ENCODE measurements at regions not wholly inside any gene's neighbourhood (a gene's known extent, or its start where the extent isn't known, plus 50 kb on each side); places are given as distances from the start of the nearest gene placed in this dataset.

- no peak for ATAC-seq
Measured at GRCh38 chr2:181771356-181771755, 91.0 kb upstream of the NEUROD1 start.

- peak; percentile 60 for ATAC-seq
Measured at GRCh38 chr2:181772334-181772733, 92.0 kb upstream of the NEUROD1 start.

GRCh38 chr2:181772777-181773176 lies 92.5 kb upstream of the NEUROD1 start:
- ATAC-seq = no peak

GRCh38 chr2:181774685-181775084 lies 94.4 kb upstream of the NEUROD1 start:
- no peak for ATAC-seq

- ATAC-seq = no peak
Measured at GRCh38 chr2:181776336-181776735, 96.0 kb upstream of the NEUROD1 start.

GRCh38 chr2:181777734-181778133 lies 97.4 kb upstream of the NEUROD1 start:
- no peak for ATAC-seq

GRCh38 chr2:181778621-181779201 lies 98.4 kb upstream of the NEUROD1 start:
- ATAC-seq = no peak

- peak; percentile 44 for ATAC-seq
Measured at GRCh38 chr2:181779288-181780021, 99.1 kb upstream of the NEUROD1 start.

- ATAC-seq = no peak
Measured at GRCh38 chr2:181780047-181780651, 99.8 kb upstream of the NEUROD1 start.

GRCh38 chr2:181780657-181781056 lies 100.3 kb upstream of the NEUROD1 start:
- no peak for ATAC-seq

- ATAC-seq = no peak
Measured at GRCh38 chr2:181781078-181781786, 100.9 kb upstream of the NEUROD1 start.

GRCh38 chr2:181782660-181783059 lies 102.3 kb upstream of the NEUROD1 start:
- no peak for ATAC-seq

- ATAC-seq = no peak
Measured at GRCh38 chr2:181784556-181784955, 104.2 kb upstream of the NEUROD1 start.

GRCh38 chr2:181785691-181786344 lies 105.5 kb upstream of the NEUROD1 start:
- peak; percentile 80 for ATAC-seq

- ATAC-seq = no peak
Measured at GRCh38 chr2:181786371-181787228, 104.9 kb upstream of the ITPRID2 start.

GRCh38 chr2:181787310-181788048 lies 104.1 kb upstream of the ITPRID2 start:
- no peak for ATAC-seq

GRCh38 chr2:181788897-181789555 lies 102.5 kb upstream of the ITPRID2 start:
- no peak for ATAC-seq

- ATAC-seq = no peak
Measured at GRCh38 chr2:181789827-181790448, 101.6 kb upstream of the ITPRID2 start.

- peak; percentile 99 for ATAC-seq
Measured at GRCh38 chr2:181790716-181791649, 100.5 kb upstream of the ITPRID2 start.
